HG03565 (cell line): ENCODE measurements at regions not wholly inside any gene's neighbourhood (a gene's known extent, or its start where the extent isn't known, plus 50 kb on each side); places are given as distances from the start of the nearest gene placed in this dataset.

ENCODE experiments used
- ATAC-seq: cut with Tn5 transposase; IDR thresholded peaks from one replicate; pipeline ENCODE4 v1.9.1; 2021; ENCODE audit warnings: mild to moderate bottlenecking, moderate library complexity; ENCODE audit not compliant: unreplicated experiment

DNA sequence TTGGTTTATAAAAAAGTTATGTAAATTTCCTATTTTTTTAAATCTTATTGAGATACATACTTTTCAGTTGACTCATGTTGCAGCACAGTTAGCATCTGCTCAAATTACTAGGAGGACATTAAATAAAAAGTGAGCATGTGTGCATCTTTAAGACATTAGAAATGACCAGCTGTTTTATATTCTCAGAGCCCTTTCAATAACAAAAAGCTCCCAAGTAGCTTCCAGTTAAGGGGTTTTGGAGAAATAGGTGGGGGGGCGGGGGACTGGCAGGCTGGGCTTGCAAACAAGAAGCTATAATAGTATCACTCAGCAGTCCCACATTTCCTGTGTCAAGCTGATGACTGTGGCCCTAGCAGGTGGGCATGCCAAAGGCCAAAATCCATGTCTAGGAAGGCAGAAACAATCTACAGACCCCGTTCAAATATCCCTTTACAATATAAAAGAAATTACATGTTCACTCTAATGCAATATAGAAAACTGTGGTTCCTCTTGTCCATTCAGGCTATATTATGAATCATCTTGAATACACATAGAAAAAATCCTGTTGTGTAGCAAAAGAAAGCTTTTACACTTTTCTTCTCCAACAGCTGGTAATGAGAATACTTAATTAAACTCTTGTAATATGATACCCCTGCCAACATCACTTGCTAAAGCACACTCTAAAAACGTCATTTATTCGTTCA, 1713.2 kb upstream of the SLC10A2 start:
- no peak for ATAC-seq

DNA sequence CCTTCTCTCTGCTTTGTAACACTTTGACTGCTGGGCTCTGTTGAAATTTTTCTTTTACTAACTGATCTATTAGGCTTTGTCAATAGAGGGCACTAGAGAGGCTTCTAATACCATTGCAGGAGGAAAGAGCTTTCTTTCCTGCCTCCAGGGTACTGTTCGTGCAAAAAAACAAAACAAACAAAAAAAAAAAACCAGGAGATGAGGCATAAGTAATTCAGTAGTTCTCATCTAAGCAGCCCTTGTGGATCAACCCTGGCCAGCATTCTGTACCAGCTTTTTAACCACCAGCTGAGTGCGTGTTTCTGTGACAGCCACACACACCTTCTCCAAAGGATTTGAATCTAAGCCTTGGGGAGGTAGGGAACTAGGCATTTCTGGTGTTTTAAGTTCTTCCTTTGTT, 1707.6 kb upstream of the SLC10A2 start:
- ATAC-seq = peak; percentile 75

DNA sequence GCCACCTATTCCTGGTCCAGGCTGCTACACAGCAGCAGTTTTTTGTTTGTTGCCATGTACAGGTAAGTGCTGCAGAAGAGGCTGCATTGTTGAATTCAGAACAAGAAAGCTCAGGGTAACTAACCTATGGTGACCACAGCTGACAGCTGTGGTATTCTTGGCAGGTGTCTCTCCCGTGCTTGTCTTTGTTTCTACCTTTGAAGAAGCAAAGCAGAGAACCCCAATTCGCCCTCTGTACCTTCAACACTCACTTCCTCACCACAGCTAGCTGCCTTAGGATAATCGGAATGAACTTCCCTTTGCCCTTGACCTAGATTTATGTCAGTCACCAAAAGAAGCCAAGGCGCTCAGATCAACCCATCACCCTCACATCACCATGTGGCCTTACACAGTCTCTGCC, 1703.3 kb upstream of the SLC10A2 start:
- ATAC-seq = no peak

DNA sequence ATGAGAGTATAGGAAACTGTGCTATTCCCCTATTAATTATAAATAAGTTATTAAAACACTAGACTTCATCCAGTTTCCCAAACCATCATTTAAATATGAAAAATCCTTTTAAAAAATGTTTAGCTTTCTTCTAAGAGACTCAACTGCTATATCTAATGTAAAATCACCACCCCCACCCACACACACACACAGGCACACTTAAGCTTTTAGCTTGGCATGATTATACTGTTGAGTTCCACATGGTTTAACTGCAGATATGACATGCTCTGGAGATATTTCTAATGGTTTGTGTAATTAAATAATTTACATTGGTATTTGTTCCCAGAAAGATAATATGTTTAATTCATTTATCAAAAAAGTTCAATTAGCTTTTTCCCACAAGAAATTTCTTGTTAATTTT, 1700.1 kb upstream of the SLC10A2 start:
- ATAC-seq = no peak

DNA sequence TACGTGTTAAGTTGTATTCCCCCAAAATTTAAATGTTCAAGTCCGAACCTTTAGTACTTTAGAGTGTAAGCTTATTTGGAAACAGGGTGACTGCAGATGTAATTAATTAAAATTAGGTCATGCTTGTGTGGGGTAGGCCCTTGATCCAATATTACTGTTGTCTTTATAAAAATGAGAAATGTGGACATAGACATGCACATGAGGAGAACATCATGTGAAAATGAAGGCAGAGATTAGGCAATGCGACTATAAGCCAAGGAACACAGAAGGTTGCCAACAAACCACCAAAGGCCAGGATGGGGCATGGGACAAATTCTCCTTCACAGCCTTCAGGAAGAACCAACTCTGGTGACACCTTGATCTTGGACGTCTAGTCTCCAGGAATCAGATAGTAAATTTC, 1698.4 kb upstream of the SLC10A2 start:
- no peak for ATAC-seq

DNA sequence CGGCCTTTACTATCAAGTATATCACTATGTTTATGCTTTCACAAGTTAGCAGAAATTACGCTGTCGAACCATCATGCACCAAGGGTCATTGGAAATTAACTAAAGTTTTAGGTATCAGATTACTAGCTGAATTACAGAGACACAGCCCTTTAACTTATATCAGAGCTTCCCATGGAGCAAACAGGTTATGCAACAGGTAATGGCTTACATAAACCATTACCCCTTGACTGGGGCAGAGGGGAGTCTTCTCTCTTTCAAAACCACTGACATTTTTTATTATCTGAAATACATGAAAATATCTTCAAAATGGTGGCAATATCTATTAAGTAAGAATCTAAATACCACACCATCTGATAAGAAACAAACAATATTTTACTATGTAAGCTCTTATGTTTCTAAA, 1692.9 kb upstream of the SLC10A2 start:
- no peak for ATAC-seq

DNA sequence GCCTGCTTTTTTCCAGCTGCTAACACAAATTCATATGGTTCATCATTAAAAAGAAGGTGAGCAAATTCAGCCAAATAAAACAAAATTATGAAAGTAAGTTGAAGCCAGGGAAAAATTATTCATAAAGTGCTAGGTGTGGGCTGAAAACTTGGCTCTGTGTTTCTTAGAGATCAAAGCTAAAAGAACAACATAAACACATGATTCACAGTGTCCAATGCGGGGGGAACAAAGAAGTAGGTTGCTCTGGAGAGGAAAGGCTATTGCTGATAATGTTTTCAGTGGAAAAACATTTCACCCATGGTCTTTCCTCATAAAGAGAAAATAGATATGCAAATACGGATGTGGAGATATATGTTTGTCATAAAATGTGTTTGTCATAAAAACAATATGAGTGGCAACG, 1691.5 kb upstream of the SLC10A2 start:
- no peak for ATAC-seq

DNA sequence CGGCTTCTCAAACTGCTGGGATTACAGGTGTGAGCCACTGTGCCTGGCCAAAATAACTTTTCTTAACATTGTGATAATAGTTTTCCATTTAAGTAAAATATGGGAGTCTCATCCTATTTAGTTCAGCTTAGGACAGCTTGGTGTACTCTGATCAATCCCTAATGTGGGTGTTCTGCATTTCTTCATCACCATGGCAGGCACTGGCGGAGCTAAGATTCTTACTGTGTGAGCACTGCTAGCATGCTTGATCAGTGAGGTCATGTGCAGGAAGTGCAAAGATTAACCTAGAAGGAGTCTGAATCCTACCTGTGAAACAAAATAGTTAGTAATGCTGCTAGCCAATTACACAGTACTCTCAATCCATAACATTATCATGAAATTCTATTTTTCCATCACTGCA, 1684.2 kb upstream of the SLC10A2 start:
- ATAC-seq = no peak

DNA sequence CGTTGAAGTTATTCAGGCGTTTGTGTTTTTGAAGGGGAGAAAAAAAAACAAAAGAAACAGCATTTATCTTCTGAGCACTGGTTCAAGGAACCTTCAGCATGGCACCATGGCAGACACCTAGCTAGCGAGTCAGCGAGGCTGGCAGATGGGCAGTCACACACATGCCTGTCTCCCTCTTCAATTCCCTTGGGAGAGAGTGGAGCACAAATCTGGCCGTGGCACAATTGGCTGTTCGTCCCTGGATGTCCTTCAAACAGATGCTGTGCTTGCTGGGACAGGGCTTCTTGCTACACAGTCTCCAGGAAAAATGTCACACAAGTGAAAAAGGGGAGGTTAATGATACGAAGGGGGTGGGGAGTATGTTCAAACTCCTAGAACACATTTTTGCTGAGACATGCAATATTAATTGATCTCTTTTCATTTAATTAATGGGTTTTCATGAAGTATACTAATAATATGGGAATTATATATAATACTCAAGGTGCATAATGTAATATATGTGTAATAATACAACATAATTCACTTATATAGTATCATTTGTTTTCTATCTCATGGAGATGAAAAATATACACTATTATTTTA, 1674.5 kb upstream of the SLC10A2 start:
- no peak for ATAC-seq

DNA sequence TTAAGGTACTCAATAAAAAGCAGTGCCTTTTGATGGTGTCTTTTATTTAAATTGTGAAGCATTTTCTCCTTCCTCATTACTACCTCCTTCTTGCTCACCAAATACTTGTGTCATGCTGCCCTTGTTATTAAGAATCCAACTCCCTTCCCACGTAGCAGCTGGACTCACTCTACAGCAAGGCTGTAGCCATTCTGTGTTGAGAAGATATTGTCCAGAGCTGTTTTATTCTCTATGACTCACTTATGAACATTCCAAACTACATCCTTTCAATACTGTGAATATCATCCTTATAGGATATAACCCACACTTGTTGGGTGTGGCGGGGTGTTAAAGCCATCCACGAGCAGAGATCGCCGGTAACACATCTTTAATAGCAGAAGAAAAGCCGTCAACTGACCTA, 1671.5 kb upstream of the SLC10A2 start:
- ATAC-seq = no peak

DNA sequence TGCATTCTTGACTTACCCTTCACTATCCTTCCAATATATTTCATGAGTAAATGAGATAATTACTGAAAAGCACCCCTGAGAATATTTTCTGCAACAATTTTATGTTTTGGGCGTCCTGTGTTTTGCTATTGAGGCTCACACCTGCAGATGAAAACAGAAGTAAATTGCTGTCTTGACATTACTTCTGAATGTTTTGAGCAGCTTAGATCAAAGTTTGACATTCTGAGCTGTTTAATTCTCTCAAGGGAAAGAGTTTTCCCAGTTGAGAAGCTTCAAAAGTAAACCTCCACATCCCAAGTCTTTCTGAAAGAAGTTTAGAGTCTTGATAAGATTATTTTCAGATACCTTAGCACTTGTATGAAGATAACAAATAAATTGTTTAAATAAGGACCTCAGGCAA, 1667.2 kb upstream of the SLC10A2 start:
- no peak for ATAC-seq

DNA sequence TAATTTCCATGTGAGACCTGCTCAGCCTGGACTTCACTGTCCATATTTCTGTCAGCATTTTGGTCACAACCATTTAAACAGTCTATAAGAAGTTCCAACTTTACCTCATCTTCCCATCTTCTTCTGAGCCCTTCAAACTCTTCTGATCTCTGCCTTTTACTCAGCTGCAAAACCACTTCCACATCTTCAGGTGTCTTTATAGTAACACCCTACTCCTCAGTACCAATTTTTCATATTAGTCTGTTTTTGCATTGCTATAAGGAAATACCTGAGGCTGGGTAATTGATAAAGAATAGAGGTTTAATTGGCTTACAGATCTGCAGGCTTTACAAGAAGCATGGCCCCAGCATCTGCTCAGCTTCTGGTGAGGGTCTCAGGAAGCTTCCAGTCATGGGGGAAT, 1648.9 kb upstream of the SLC10A2 start:
- no peak for ATAC-seq

DNA sequence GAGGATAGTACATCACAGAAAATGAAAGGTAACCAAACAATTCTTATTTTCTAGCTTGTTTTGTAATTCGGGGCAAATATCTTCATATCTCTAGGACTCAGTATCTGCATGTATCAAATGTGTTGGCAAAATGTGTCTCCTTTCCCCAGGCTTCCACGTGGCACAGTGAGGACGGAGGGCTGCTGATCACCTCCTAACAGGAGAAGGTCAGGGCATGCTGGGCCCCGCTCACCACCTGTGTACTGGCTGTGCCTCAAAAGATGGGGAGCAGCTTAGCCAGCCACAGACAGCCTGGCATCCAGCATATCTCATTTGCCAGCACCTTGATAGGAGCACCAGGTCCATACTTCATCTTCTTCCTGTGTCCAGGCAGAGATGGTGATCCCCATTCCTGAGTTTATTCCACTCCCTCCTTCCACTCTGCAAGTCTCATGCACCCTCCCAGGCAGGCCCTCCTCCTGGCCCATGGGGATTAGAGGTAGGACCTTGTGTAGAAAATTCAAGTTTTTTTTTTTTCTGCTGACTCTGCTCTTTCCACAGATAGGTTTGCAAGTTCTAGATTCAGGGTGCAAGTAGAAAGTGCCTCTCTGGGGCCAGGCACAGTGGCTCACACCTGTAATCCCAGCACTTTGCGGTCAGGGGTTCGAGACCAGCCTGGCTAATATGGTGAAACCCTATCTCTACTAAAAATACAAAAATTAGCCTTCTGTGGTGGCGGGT, 1639.0 kb upstream of the SLC10A2 start:
- no peak for ATAC-seq

DNA sequence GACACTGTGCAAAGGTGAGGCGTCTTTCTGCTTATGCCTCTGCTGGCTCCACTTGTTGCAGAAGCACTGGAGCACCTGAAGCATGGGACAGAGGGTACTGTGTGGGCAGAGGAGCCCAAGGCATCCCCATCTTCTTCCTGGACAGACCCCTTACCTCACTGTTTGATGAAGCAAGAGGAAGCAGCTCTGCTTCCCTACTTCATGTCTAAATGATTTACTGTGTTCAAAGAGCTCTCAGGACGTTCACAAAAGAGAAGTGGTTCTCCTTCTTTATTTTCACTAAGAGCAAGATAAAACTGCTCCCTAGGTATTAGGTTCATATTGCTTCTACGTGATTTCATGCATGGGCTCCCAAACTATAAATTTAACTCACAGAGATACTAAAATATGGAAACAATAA, 1635.4 kb upstream of the SLC10A2 start:
- ATAC-seq = no peak

DNA sequence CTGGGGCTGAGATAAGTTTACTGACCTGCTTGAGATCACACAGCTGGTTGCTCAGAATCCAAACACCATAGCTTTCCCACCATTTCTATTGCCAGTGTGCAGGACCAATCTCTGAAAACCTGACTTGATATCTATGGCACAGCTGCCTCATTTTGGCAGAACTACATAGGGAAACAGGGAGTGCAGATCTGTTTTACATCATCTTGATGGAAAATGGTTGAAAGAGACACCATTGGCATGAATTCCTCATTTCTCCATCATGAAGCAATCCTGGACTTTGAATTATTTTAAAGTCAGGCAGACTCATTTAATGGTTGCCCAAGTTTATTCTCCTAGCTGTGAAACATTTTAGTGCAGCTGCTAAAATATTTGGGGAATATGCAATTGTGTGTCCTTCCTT, 1628.2 kb upstream of the SLC10A2 start:
- no peak for ATAC-seq

DNA sequence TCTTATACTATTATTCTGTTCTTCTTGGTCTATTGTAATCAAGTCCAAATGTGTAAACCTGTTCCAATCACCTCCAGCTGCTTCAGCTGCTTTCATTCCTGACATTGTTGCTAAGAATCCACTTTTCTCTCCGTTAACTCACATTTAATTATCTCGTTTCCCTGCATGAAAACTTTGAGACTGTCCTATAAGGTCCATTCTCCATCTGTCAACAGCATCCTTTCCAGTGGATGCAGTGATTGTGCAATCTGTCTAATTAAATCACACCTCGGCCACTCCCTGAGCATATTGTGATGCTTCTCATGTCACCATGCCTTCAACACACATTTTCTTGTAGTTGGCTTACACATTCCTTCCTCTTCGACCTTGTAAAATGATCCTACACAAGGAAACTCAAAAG, 1626.9 kb upstream of the SLC10A2 start:
- ATAC-seq = no peak

DNA sequence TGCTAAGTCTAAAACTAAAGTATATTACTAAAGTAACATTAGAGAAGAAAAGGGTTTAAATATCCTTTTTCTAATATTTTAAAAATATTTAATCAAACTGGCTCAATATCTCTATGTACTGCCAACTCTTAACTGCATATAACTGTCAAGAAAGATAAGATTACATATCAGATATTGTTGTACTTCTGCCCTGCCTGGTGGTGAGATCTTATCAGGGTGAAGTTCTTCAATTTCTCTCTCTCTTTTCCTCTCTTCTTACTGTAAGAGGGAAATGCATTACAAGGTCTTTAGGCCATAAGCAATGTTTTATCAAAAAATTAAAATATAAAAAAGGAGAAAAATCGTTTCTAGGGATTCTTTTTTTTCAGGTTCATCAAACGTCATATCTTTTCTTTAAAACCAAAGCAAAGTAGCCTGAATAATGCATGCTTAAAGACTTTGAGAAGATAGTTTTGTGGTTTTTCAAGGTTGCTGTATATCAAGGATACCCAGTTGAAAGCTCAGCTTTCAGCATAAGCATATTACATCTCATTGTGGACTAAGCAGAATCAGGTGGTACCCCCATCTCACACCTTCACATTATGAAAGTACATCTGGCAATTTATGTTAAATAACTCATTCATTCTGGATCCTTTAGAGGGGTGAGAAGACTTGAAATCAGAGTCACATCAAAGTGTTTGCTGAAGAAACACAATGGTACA, 1625.7 kb upstream of the SLC10A2 start:
- no peak for ATAC-seq

DNA sequence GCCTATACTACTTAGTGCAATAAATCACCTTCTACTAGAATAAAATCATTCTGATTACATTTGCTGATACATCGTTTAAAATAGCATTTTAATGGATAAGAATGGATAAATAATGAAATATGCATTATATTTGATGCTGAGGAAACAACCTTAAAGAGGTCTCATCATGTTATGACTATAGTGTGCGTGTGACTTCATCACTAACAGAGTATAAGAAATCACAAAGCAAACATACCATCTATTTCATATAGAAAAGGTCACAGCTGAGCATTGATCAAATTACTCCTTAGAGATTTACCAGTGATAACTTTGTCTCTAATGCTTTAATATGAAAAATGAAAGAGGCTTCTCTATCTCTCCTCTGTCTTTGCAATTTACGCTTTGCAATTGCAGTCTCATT, 1620.3 kb upstream of the SLC10A2 start:
- ATAC-seq = no peak

DNA sequence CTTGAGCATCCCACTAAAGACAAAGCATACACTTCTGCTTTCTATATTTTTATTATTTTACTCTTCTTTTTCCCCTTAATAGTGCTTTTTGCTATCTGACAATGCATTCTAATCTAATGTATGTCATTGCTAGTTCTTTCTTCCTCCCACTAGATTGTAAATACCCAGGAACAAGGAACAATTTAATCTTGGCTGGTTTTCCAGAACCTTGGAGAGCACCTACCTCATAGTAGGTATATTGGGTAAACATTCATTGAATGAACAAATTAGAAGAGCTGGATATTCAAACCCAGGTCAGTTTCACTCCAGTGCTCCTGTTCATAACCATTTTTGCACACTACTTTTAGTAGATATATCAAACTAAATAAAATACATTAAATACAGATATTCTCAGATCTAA, 1617.6 kb upstream of the SLC10A2 start:
- no peak for ATAC-seq

DNA sequence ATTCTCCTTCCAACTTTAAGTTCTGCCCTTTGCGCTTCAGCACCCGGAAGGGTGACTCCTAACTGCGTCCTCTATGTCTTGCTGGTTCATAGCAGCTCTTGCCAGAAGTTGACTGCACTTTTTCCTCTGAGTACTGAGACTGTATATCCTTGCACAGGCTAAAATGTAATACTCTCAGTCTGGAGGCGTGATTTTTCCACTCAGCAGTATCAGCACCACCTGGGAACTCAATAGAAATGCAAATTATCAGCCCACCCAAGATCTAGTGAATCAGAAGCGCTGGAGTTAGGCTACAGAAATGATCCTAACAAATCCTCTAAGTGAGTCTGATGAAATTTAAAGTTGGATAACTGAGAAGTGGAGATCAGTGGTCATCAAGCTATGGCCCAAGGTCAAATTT, 1611.9 kb upstream of the SLC10A2 start:
- ATAC-seq = no peak

DNA sequence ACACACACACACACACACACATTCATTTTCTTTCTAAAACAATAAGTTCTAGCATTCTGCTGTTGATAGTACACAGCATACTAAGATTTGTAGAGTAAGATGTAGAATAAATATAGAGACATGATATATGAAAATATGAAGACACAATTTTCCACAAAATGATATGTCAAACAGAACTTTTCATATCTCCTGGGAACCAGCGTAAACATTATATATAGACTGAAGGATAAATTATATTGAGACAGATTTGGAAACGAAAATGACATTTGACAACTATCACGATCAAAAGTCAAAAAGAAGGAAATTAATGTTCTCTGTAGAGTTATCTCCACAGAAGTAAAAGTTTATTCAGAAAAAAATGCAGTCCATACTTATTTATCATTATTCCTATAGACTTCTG, 1605.7 kb upstream of the SLC10A2 start:
- no peak for ATAC-seq

DNA sequence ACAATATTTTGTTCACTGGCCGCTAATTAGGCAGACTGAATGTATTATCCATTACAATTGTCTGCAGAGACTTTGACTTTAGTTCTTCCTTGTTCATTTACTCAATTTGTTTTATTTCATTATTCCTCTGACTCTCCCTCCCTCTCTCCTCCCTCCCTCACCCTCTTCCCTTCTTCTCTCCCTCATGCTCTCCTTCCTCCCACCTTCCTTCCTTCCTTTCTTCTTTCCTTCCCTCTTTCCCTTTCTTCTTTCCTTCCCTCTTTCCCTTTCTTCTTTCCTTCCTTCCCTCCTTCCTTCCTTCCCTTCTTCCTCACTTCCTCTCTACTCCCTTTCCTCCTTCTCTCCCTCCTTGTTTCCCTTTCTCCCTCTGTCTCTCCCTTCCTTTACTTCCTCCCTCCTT, 1591.0 kb upstream of the SLC10A2 start:
- ATAC-seq = no peak
